SK-N-SH treated with all-trans-retinoic acid at 6 μM for 48 hours (cell line): ENCODE measurements at regions not wholly inside any gene's neighbourhood (a gene's known extent, or its start where the extent isn't known, plus 50 kb on each side); places are given as distances from the start of the nearest gene placed in this dataset.

ENCODE experiments used
- ARNTL ChIP-seq: fragments of 450-650 bp; formaldehyde crosslinking; IDR thresholded peaks from 2 replicates; pipeline ENCODE4 v1.5.0; 2020; ENCODE audit warnings: low read depth, mild to moderate bottlenecking, moderate library complexity, borderline replicate concordance
- ESRRG ChIP-seq: fragments of 250-450 bp; sonication (Bioruptor Pico); IDR thresholded peaks from 2 replicates; pipeline ENCODE4 v1.6.1; 2021; ENCODE audit warnings: mild to moderate bottlenecking
- PPARA ChIP-seq: fragments of 250-450 bp; sonication (Bioruptor Pico); IDR thresholded peaks from 2 replicates; pipeline ENCODE4 v1.5.0; 2020; ENCODE audit warnings: mild to moderate bottlenecking, borderline replicate concordance
- TSHZ2 ChIP-seq: fragments of 250-450 bp; sonication (Bioruptor Pico); IDR thresholded peaks from 2 replicates; pipeline ENCODE4 v1.5.0; 2020; ENCODE audit warnings: mild to moderate bottlenecking, moderate library complexity
- ZFP30 ChIP-seq: fragments of 450-650 bp; formaldehyde crosslinking; IDR thresholded peaks from 2 replicates; pipeline ENCODE4 v1.5.0; 2022; ENCODE audit warnings: mild to moderate bottlenecking, moderate library complexity

GRCh38 chr5:129399069-129399468 lies 61.0 kb upstream of the ADAMTS19 start:
- TF ChIP-seq ARNTL (CRISPR knock-in tag): no peak
- no peak for TF ChIP-seq PPARA (CRISPR knock-in tag)
- no peak for TF ChIP-seq ZFP30 (CRISPR knock-in tag)
- TF ChIP-seq ESRRG (CRISPR knock-in tag): no peak
- no peak for TF ChIP-seq TSHZ2 (CRISPR knock-in tag)
